H1 (cell line): ENCODE measurements at regions not wholly inside any gene's neighbourhood (a gene's known extent, or its start where the extent isn't known, plus 50 kb on each side); places are given as distances from the start of the nearest gene placed in this dataset.

Experiments
- CTCF ChIA-PET: fragments of 300-600 bp; sonication (Branson Sonifier 250); formaldehyde crosslinking; loops from one replicate; lab custom pipeline; 2021; ENCODE audit not compliant: partially characterized antibody; lab: Charles Lee
- POLR2A ChIA-PET: fragments of 300-600 bp; sonication (Branson Sonifier 250); formaldehyde crosslinking; loops from one replicate; lab custom pipeline; 2021; ENCODE audit warnings: inconsistent platforms; ENCODE audit not compliant: partially characterized antibody; lab: Charles Lee
- DNase-seq, 2 experiments: peaks; one replicate each; pipeline versions ENCODE4 v3.0.0 to v3.0.0-alpha.2; 2010 to 2022; ENCODE audit warnings: low spot score in 2 of 2, low read depth in 1 of 2, mixed read lengths in 1 of 2
- FAIRE-seq: peaks from 2 replicates; lab custom pipeline; 2011; peaks lifted over from hg19 to GRCh38; lab: Jason Lieb, UNC
- H2AFZ ChIP-seq: 2 replicates; pipeline ENCODE4 v1.8.1; 2012; ENCODE audit warnings: low read length, inconsistent platforms
- H2AK5ac ChIP-seq: 2 replicates; pipeline ENCODE4 v1.6.1; 2013; ENCODE audit warnings: low read depth, low read length
- H2BK120ac ChIP-seq: replicated peaks from 2 replicates; pipeline ENCODE3; 2013; ENCODE audit warnings: low read depth, low read length, inconsistent platforms
- H2BK12ac ChIP-seq: 2 replicates; pipeline ENCODE4 v1.6.1; 2013; ENCODE audit warnings: low read depth, low read length
- H2BK15ac ChIP-seq: 2 replicates; pipeline ENCODE4 v1.6.1; 2013; ENCODE audit warnings: low read length
- H2BK20ac ChIP-seq: 2 replicates; pipeline ENCODE4 v1.6.1; 2013; ENCODE audit warnings: low read length
- H2BK5ac ChIP-seq: 2 replicates; pipeline ENCODE4 v1.6.1; 2013; ENCODE audit warnings: low read depth, low read length
- H3K14ac ChIP-seq: 2 replicates; pipeline ENCODE4 v1.6.1; 2013; ENCODE audit warnings: inconsistent platforms; ENCODE audit not compliant: insufficient read length
- H3K18ac ChIP-seq: 2 replicates; pipeline ENCODE4 v1.6.1; 2013; ENCODE audit warnings: low read length; ENCODE audit errors: extremely low read depth
- H3K23ac ChIP-seq: 2 replicates; pipeline ENCODE4 v1.6.1; 2013; ENCODE audit warnings: inconsistent platforms; ENCODE audit not compliant: insufficient read length
- H3K23me2 ChIP-seq: 2 replicates; pipeline ENCODE4 v1.6.1; 2013; ENCODE audit warnings: low read depth, low read length
- H3K27ac ChIP-seq: 2 replicates; pipeline ENCODE4 v1.6.1; 2011; ENCODE audit warnings: low read depth, low read length, inconsistent platforms
- H3K27me3 ChIP-seq, 4 experiments: replicated peaks in 1 of 4; 1 replicate in 1 of 4; 2 replicates in 3 of 4; pipeline versions ENCODE4 v1.6.1 to v1.8.1; 2011 to 2013; ENCODE audit warnings: low read length in 3 of 4, mild to moderate bottlenecking in 3 of 4, inconsistent platforms in 2 of 4, mixed read lengths in 2 of 4, moderate library complexity in 1 of 4; ENCODE audit not compliant: control insufficient read depth in 3 of 4, insufficient read depth in 3 of 4; ENCODE audit errors: extremely low read depth in 1 of 4
- H3K36me3 ChIP-seq, 4 experiments: 2 replicates each; pipeline versions ENCODE4 v1.6.1 to v1.8.1; 2011 to 2013; ENCODE audit warnings: mild to moderate bottlenecking in 4 of 4, low read length in 3 of 4, moderate library complexity in 2 of 4, control low read depth in 1 of 4, inconsistent platforms in 1 of 4; ENCODE audit not compliant: insufficient read depth in 4 of 4, control insufficient read depth in 2 of 4
- H3K4ac ChIP-seq: replicated peaks from 2 replicates; pipeline ENCODE3; 2013; ENCODE audit warnings: low read length, low read depth, mixed read lengths, inconsistent platforms; ENCODE audit not compliant: insufficient read length
- H3K4me1 ChIP-seq, 4 experiments: replicated peaks in 1 of 4; 1 replicate in 1 of 4; 2 replicates in 3 of 4; pipeline versions ENCODE4 v1.6.1 to v1.8.1; 2011 to 2013; ENCODE audit warnings: low read length in 3 of 4, inconsistent platforms in 2 of 4, mixed read lengths in 1 of 4; ENCODE audit not compliant: insufficient read depth in 4 of 4, control insufficient read depth in 3 of 4
- H3K4me2 ChIP-seq, 2 experiments: 2 replicates each; pipeline versions ENCODE4 v1.6.1 to v1.8.1; 2011 to 2013; ENCODE audit warnings: low read depth in 2 of 2, low read length in 2 of 2, control low read depth in 1 of 2, inconsistent platforms in 1 of 2, mild to moderate bottlenecking in 1 of 2; ENCODE audit not compliant: insufficient read depth in 1 of 2
- H3K4me3 ChIP-seq, 4 experiments: fragments of 200-600, 300-600 bp in 1 of 4; sonication (generic), shearing (Covaris generic), sonication (Bioruptor Twin) in 1 of 4; 2 replicates each; pipeline versions ENCODE4 v1.5.1 to v1.8.1; 2011 to 2016; ENCODE audit warnings: low read length in 4 of 4, low read depth in 3 of 4, control low read depth in 2 of 4, inconsistent platforms in 2 of 4, mild to moderate bottlenecking in 2 of 4, mixed read lengths in 1 of 4, moderate library complexity in 1 of 4; ENCODE audit not compliant: insufficient read depth in 2 of 4; ENCODE audit errors: extremely low read depth in 1 of 4
- H3K56ac ChIP-seq: replicated peaks from 2 replicates; pipeline ENCODE3; 2013; ENCODE audit warnings: low read depth, mild to moderate bottlenecking, mixed read lengths, low read length, inconsistent platforms; ENCODE audit not compliant: insufficient read length
- H3K79me1 ChIP-seq: 2 replicates; pipeline ENCODE4 v1.6.1; 2013; ENCODE audit warnings: low read depth, low read length, control low read depth
- H3K79me2 ChIP-seq, 2 experiments: 2 replicates each; pipeline versions ENCODE4 v1.6.1 to v1.8.1; 2012 to 2013; ENCODE audit warnings: low read length in 2 of 2, mild to moderate bottlenecking in 2 of 2, inconsistent platforms in 1 of 2; ENCODE audit not compliant: insufficient read depth in 2 of 2, control insufficient read depth in 1 of 2
- H3K9ac ChIP-seq, 4 experiments: replicated peaks in 1 of 4; 1 replicate in 1 of 4; 2 replicates in 3 of 4; pipeline versions ENCODE4 v1.6.1 to v1.8.1; 2011 to 2013; ENCODE audit warnings: low read depth in 3 of 4, low read length in 3 of 4, control low read depth in 2 of 4, mild to moderate bottlenecking in 2 of 4, moderate library complexity in 2 of 4, inconsistent platforms in 1 of 4; ENCODE audit errors: extremely low read depth in 1 of 4
- H3K9me3 ChIP-seq, 2 experiments: 2 replicates each; pipeline versions ENCODE4 v1.6.1 to v1.8.1; 2012 to 2013; ENCODE audit warnings: mild to moderate bottlenecking in 2 of 2, moderate library complexity in 2 of 2, control low read depth in 1 of 2, inconsistent platforms in 1 of 2, low read depth in 1 of 2, low read length in 1 of 2, mixed read lengths in 1 of 2; ENCODE audit not compliant: insufficient read depth in 2 of 2
- H4K20me1 ChIP-seq, 2 experiments: replicated peaks in 1 of 2; 2 replicates each; pipeline versions ENCODE3 to v1.8.1; 2011 to 2013; ENCODE audit warnings: inconsistent platforms in 2 of 2, low read length in 2 of 2, mild to moderate bottlenecking in 1 of 2; ENCODE audit not compliant: insufficient read depth in 2 of 2, control insufficient read depth in 1 of 2
- H4K5ac ChIP-seq: 2 replicates; pipeline ENCODE4 v1.6.1; 2013; ENCODE audit warnings: low read length, low read depth, mixed read lengths, inconsistent platforms; ENCODE audit not compliant: insufficient read length
- H4K8ac ChIP-seq: 2 replicates; pipeline ENCODE4 v1.8.0; 2013; ENCODE audit warnings: mild to moderate bottlenecking, moderate library complexity, low read length, inconsistent platforms; ENCODE audit not compliant: insufficient read depth; ENCODE audit errors: extremely low read depth
- H4K91ac ChIP-seq: replicated peaks from 2 replicates; pipeline ENCODE3; 2013; ENCODE audit warnings: low read length, mixed read lengths, inconsistent platforms; ENCODE audit not compliant: insufficient read length
- ATF3 ChIP-seq: IDR thresholded peaks from 2 replicates; pipeline ENCODE4 v1.6.1; 2011; ENCODE audit warnings: low read depth, mild to moderate bottlenecking, low read length; ENCODE audit not compliant: insufficient read depth
- CHD1 ChIP-seq: IDR thresholded peaks from 2 replicates; pipeline ENCODE4 v1.6.1; 2012; ENCODE audit warnings: low read depth, low read length, improper control_type of control experiment
- CTBP2 ChIP-seq: IDR thresholded peaks from 2 replicates; pipeline ENCODE4 v1.7.0; 2011; ENCODE audit warnings: borderline replicate concordance, mild to moderate bottlenecking, moderate library complexity, mixed read lengths, low read length; ENCODE audit not compliant: insufficient read depth, insufficient read length
- EZH2 ChIP-seq: fragments of 200-600 bp; sonication (generic); IDR thresholded peaks from 2 replicates; pipeline ENCODE4 v1.7.1; 2012; ENCODE audit warnings: low read depth, mild to moderate bottlenecking, moderate library complexity, low read length, inconsistent platforms; ENCODE audit not compliant: severe bottlenecking
- GTF2F1 ChIP-seq: IDR thresholded peaks from 2 replicates; pipeline ENCODE4 v1.6.1; 2012; ENCODE audit warnings: low read depth, low read length, improper control_type of control experiment, borderline replicate concordance
- KDM5A ChIP-seq: fragments of 200-600 bp; IDR thresholded peaks from 2 replicates; pipeline ENCODE4 v1.7.1; 2012; ENCODE audit warnings: mild to moderate bottlenecking, low read length, inconsistent platforms, mixed read lengths
- POLR2A ChIP-seq, 2 experiments: IDR thresholded peaks; 1 replicate in 1 of 2; 2 replicates in 1 of 2; pipeline ENCODE4 v1.6.1; 2011; ENCODE audit warnings: low read depth in 2 of 2, low read length in 2 of 2, mild to moderate bottlenecking in 2 of 2; ENCODE audit errors: control extremely low read depth in 1 of 2
- POU5F1 ChIP-seq: IDR thresholded peaks from 2 replicates; pipeline ENCODE4 v1.6.1; 2011; ENCODE audit warnings: low read depth, mild to moderate bottlenecking, low read length, moderate library complexity
- SIN3A ChIP-seq, 2 experiments: IDR thresholded peaks in 1 of 2; conservative IDR thresholded peaks in 1 of 2; 2 replicates each; pipeline ENCODE4 v1.6.1; 2011 to 2012; ENCODE audit warnings: low read length in 2 of 2, improper control_type of control experiment in 1 of 2, low read depth in 1 of 2, mild to moderate bottlenecking in 1 of 2
- SIRT6 ChIP-seq: IDR thresholded peaks from one replicate; pipeline ENCODE4 v1.7.1; 2012; ENCODE audit warnings: low read length, inconsistent platforms
- WGBS, 2 experiments: shearing (Covaris generic) in 1 of 2; methylation state at CpG; one replicate each; pipeline versions ENCODE4 v1.1.6 to v1.1.7; 2013 to 2015; ENCODE audit warnings: low lambda C conversion rate in 2 of 2, mixed read lengths in 2 of 2, inconsistent platforms in 1 of 2, low coverage in 1 of 2, missing lambda C conversion rate in 1 of 2; ENCODE audit not compliant: insufficient replicate concordance in 2 of 2, insufficient coverage in 1 of 2, insufficient read length in 1 of 2; ENCODE audit errors: extremely low coverage in 1 of 2, missing lambda C conversion rate in 1 of 2; 5-methylcytosine and 5-hydroxymethylcytosine counted together

GRCh38 chr12:28063355-28063880, 90.9 kb upstream of the PTHLH start:
- Histone ChIP-seq H2BK120ac (no peak overlapping the region), H2BK15ac (no peak overlapping the region), H3K9ac (no peak overlapping the region), H3K56ac (no peak overlapping the region), H2AFZ (no peak overlapping the region), H3K79me1 (no peaks in the 10 kb centered on the region), H3K23ac (no peak overlapping the region), H3K18ac (no peak overlapping the region), H3K79me2 (no peaks in the 10 kb centered on the region), H3K27me3 (no peaks in the 10 kb centered on the region), H2BK5ac (no peak overlapping the region), H3K4me3 (no peak overlapping the region), H3K4me1 (no peaks in the 10 kb centered on the region), H4K91ac (no peak overlapping the region), H3K27ac (no peak overlapping the region), H3K4me2 (no peak overlapping the region), H3K9me3 (no peaks in the 10 kb centered on the region), H3K14ac (no peak overlapping the region), H2BK20ac (no peak overlapping the region), H3K23me2 (no peaks in the 10 kb centered on the region), H3K4ac (no peak overlapping the region), H4K5ac (no peak overlapping the region), H4K8ac (no peak overlapping the region), H3K36me3 (no peaks in the 10 kb centered on the region), H2BK12ac (no peak overlapping the region), H2AK5ac (no peak overlapping the region), H4K20me1 (no peaks in the 10 kb centered on the region)
- ChIA-PET POLR2A (no interaction called here), CTCF (interaction anchor here (0.6 kb wide), 1 partner anchor 658 kb away, joined by 3 read pairs; no protein-coding TSS in a partner anchor)
- no peak for TF ChIP-seq GTF2F1
- no peak for TF ChIP-seq POU5F1
- TF ChIP-seq CTBP2, result no peak
- no peak for TF ChIP-seq SIN3A (conservative IDR thresholded peaks at IDR 0.05 in 1 of 2, IDR thresholded peaks at IDR 0.05 in 1 of 2; ENCODE audit: low read depth in 1 of 2, low read length in 2 of 2)
- TF ChIP-seq EZH2, result no peak
- TF ChIP-seq ATF3, result no peak
- no peak for TF ChIP-seq CHD1
- no peak for TF ChIP-seq POLR2A (IDR thresholded peaks at IDR 0.05; ENCODE audit: control extremely low read depth in 1 of 2, low read depth in 2 of 2, low read length in 2 of 2)
- no peak for TF ChIP-seq SIRT6
- TF ChIP-seq KDM5A, result no peak
- DNase-seq (no peak), FAIRE-seq (no peak)
- 89% methylated on average over 2 of the region's 2 CpGs; no CpG with 5 or more reads in 1 of the 2 experiments for WGBS, 2 experiments
